Mammary epithelial cell (primary cell): ENCODE measurements at regions not wholly inside any gene's neighbourhood (a gene's known extent, or its start where the extent isn't known, plus 50 kb on each side); places are given as distances from the start of the nearest gene placed in this dataset.

Source experiments
- EZH2 ChIP-seq: IDR thresholded peaks from 2 replicates; pipeline ENCODE4 v1.6.1; 2012; ENCODE audit warnings: low read length, inconsistent platforms, borderline replicate concordance
- TF ChIP-seq, protein P1 (sequence below), 2 donors: IDR thresholded peaks in 1 of 2; conservative IDR thresholded peaks in 1 of 2; 2 replicates each; pipeline ENCODE4 v1.5.1; 2011 to 2012; ENCODE audit warnings: inconsistent platforms in 2 of 2, low read length in 2 of 2, mild to moderate bottlenecking in 2 of 2, control low read depth in 1 of 2, low read depth in 1 of 2; ENCODE audit not compliant: insufficient read depth in 1 of 2; ENCODE audit errors: extremely low read depth in 1 of 2

- TF ChIP-seq, protein P1, sequence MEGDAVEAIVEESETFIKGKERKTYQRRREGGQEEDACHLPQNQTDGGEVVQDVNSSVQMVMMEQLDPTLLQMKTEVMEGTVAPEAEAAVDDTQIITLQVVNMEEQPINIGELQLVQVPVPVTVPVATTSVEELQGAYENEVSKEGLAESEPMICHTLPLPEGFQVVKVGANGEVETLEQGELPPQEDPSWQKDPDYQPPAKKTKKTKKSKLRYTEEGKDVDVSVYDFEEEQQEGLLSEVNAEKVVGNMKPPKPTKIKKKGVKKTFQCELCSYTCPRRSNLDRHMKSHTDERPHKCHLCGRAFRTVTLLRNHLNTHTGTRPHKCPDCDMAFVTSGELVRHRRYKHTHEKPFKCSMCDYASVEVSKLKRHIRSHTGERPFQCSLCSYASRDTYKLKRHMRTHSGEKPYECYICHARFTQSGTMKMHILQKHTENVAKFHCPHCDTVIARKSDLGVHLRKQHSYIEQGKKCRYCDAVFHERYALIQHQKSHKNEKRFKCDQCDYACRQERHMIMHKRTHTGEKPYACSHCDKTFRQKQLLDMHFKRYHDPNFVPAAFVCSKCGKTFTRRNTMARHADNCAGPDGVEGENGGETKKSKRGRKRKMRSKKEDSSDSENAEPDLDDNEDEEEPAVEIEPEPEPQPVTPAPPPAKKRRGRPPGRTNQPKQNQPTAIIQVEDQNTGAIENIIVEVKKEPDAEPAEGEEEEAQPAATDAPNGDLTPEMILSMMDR (conservative IDR thresholded peaks at IDR 0.05 in 1 of 2, IDR thresholded peaks at IDR 0.05 in 1 of 2; ENCODE audit: extremely low read depth in 1 of 2, insufficient read depth in 1 of 2, low read depth in 1 of 2, low read length in 2 of 2) = no peak
- no peak for TF ChIP-seq EZH2
Observed at GRCh38 chr4:23268072-23268771, 575.5 kb downstream of the GBA3 start.
